PC-3 (cell line): ENCODE measurements at regions not wholly inside any gene's neighbourhood (a gene's known extent, or its start where the extent isn't known, plus 50 kb on each side); places are given as distances from the start of the nearest gene placed in this dataset.

Experiments
- ATAC-seq: fragments of 200-7000 bp; cut with Tn5 transposase; 2 replicates; pipeline ENCODE4 v1.9.1; 2020; ENCODE audit warnings: mild to moderate bottlenecking, moderate library complexity
- BruUV-seq: library from RNA; stranded (reverse); fragments of 400-500 nt; replicated peaks from 2 replicates; lab custom pipeline; 2021; lab: Mats Ljungman, UMichigan
- CTCF ChIA-PET: fragments of 300-600 bp; sonication (Branson Sonifier 250); formaldehyde crosslinking; loops from one replicate; lab custom pipeline; 2022; ENCODE audit warnings: antibody characterized with exemption; lab: Charles Lee
- POLR2A ChIA-PET: fragments of 300-600 bp; sonication (Branson Sonifier 250); formaldehyde crosslinking; loops from one replicate; lab custom pipeline; 2022; ENCODE audit warnings: antibody characterized with exemption; ENCODE audit not compliant: unreplicated experiment; lab: Charles Lee
- DNase-seq: peaks from one replicate; pipeline ENCODE4 v3.0.0-alpha.2; 2015
- H2AFZ ChIP-seq: fragments of 300-600 bp; sonication (generic); 2 replicates; pipeline ENCODE4 v1.6.0; 2016; ENCODE audit warnings: antibody characterized with exemption, low read length
- H3F3A ChIP-seq: fragments of 300-600 bp; sonication (generic); one replicate; pipeline ENCODE4 v1.6.0; 2017; ENCODE audit warnings: antibody characterized with exemption, low read length, control low read depth, mild to moderate bottlenecking; ENCODE audit not compliant: unreplicated experiment
- H3K27ac ChIP-seq: fragments of 300-600 bp; sonication (generic); 2 replicates; pipeline ENCODE4 v1.5.1; 2016; ENCODE audit warnings: mild to moderate bottlenecking, low read length
- H3K27me3 ChIP-seq: fragments of 300-600 bp; sonication (generic); 2 replicates; pipeline ENCODE4 v1.6.1; 2016; ENCODE audit warnings: low read length, mixed read lengths
- H3K36me3 ChIP-seq: fragments of 300-600 bp; sonication (generic); 2 replicates; pipeline ENCODE4 v1.6.1; 2016; ENCODE audit warnings: low read depth, mixed run types, low read length, mixed read lengths
- H3K4me1 ChIP-seq: fragments of 300-600 bp; sonication (generic); 2 replicates; pipeline ENCODE4 v1.5.1; 2016; ENCODE audit warnings: low read length; ENCODE audit not compliant: insufficient read depth
- H3K4me2 ChIP-seq: fragments of 300-600 bp; sonication (generic); 2 replicates; pipeline ENCODE4 v1.6.0; 2016; ENCODE audit warnings: low read length
- H3K4me3 ChIP-seq: fragments of 300-600 bp; sonication (generic); 2 replicates; pipeline ENCODE4 v1.5.1; 2016; ENCODE audit warnings: mild to moderate bottlenecking, low read length, mixed read lengths
- H3K79me2 ChIP-seq: fragments of 300-600 bp; sonication (generic); 2 replicates; pipeline ENCODE4 v1.6.1; 2017; ENCODE audit warnings: low read length, mixed read lengths
- H3K9ac ChIP-seq: fragments of 300-600 bp; sonication (generic); 2 replicates; pipeline ENCODE4 v1.6.0; 2016; ENCODE audit warnings: mild to moderate bottlenecking, low read length
- H3K9me2 ChIP-seq: fragments of 300-600 bp; sonication (generic); replicated peaks from 2 replicates; pipeline ENCODE4 v1.6.1; 2016; ENCODE audit warnings: mixed run types, low read length, mixed read lengths
- H3K9me3 ChIP-seq: fragments of 300-600 bp; sonication (generic); 2 replicates; pipeline ENCODE4 v1.6.1; 2016; ENCODE audit warnings: low read length, mixed read lengths
- H4K20me1 ChIP-seq: fragments of 300-600 bp; sonication (generic); 2 replicates; pipeline ENCODE4 v1.6.1; 2016; ENCODE audit warnings: low read length, mixed read lengths
- EZH2 ChIP-seq: fragments of 300-600 bp; sonication (generic); IDR thresholded peaks from one replicate; pipeline ENCODE4 v1.6.1; 2017; ENCODE audit warnings: antibody characterized with exemption, mild to moderate bottlenecking, low read length; ENCODE audit not compliant: unreplicated experiment
- EZH2phosphoT487 ChIP-seq: fragments of 300-600 bp; sonication (generic); IDR thresholded peaks from 2 replicates; pipeline ENCODE4 v1.6.1; 2018; ENCODE audit warnings: mild to moderate bottlenecking, antibody characterized with exemption, low read length, borderline replicate concordance
- intact Hi-C: fragments of 100-400 bp; cut with micrococcal nuclease; formaldehyde crosslinking; loops from 2 replicates; pipeline ENCODE4 v1.9.0; 2023
- TF ChIP-seq, protein P1 (sequence below): fragments of 300-600 bp; sonication (generic); conservative IDR thresholded peaks from 2 replicates; pipeline ENCODE4 v1.5.1; 2017; ENCODE audit warnings: antibody characterized with exemption, low read depth, mild to moderate bottlenecking, low read length

DNA sequence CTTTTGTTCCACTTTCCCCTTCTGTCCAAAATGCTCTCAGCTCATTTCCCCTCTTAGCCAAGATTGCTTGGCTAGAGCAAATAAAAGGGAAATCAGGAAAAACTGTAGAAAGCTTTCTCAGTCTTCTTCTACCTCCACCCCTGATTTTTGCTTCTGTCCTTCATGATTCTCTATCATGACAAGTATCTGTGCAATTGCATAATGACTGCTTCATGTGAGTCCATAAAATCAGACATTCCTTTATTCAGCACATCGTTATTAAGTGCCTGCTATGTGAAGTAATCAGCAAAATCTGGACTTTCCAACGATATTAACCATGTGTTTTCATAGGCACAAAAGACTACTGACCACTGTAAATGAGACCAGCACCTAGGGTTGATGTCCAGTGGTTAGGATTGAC, 321.5 kb upstream of the CBLB start:
- Histone ChIP-seq H3F3A (no peaks in the 10 kb centered on the region), H3K36me3 (no peaks in the 10 kb centered on the region), H4K20me1 (no peaks in the 10 kb centered on the region), H3K4me3 (no peak overlapping the region), H3K27ac (no peak overlapping the region), H3K4me1 (no peaks in the 10 kb centered on the region), H3K27me3 (no peaks in the 10 kb centered on the region), H3K9ac (no peak overlapping the region), H2AFZ (no peak overlapping the region), H3K4me2 (no peak overlapping the region), H3K9me2 (no peaks in the 10 kb centered on the region), H3K9me3 (no peaks in the 10 kb centered on the region), H3K79me2 (no peaks in the 10 kb centered on the region)
- CTCF ChIA-PET = no interaction called here
- POLR2A ChIA-PET = no interaction called here
- intact Hi-C loops = no loop called here
- ATAC-seq (no peak), DNase-seq (no peak)
- TF ChIP-seq EZH2phosphoT487 (no peak), EZH2 (no peak)
- TF ChIP-seq, protein P1, sequence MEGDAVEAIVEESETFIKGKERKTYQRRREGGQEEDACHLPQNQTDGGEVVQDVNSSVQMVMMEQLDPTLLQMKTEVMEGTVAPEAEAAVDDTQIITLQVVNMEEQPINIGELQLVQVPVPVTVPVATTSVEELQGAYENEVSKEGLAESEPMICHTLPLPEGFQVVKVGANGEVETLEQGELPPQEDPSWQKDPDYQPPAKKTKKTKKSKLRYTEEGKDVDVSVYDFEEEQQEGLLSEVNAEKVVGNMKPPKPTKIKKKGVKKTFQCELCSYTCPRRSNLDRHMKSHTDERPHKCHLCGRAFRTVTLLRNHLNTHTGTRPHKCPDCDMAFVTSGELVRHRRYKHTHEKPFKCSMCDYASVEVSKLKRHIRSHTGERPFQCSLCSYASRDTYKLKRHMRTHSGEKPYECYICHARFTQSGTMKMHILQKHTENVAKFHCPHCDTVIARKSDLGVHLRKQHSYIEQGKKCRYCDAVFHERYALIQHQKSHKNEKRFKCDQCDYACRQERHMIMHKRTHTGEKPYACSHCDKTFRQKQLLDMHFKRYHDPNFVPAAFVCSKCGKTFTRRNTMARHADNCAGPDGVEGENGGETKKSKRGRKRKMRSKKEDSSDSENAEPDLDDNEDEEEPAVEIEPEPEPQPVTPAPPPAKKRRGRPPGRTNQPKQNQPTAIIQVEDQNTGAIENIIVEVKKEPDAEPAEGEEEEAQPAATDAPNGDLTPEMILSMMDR = no peak
- no TSS peak for BruUV-seq

DNA sequence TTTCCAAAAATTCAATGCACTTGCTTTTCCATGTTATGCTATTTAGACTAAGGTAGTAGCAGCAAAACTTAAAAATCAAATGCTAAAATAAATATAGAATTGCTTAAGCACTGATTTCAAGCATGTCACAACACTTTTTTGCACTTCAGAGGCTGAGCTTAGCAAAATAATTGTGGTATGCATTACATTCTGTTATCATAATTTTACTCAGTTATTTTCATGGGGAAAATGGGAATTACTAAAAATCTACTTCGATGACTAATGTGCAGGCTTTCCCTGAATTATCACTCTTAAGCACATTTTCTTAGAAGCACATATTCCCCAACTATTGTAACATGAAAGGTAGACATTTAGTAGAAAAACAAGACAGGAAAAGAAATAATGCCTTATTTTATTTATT, 322.4 kb upstream of the CBLB start:
- TF ChIP-seq EZH2 (no peak), EZH2phosphoT487 (no peak)
- TF ChIP-seq, protein P1 = no peak
- DNase-seq = no peak
- no peak for ATAC-seq
- BruUV-seq = no TSS peak
- Histone ChIP-seq H3K9me2 (no peaks in the 10 kb centered on the region), H2AFZ (no peak overlapping the region), H3K4me2 (no peak overlapping the region), H3K36me3 (no peaks in the 10 kb centered on the region), H4K20me1 (no peaks in the 10 kb centered on the region), H3K4me3 (no peak overlapping the region), H3K27me3 (no peaks in the 10 kb centered on the region), H3K9ac (no peak overlapping the region), H3F3A (no peaks in the 10 kb centered on the region), H3K27ac (no peak overlapping the region), H3K9me3 (no peaks in the 10 kb centered on the region), H3K79me2 (no peaks in the 10 kb centered on the region), H3K4me1 (no peaks in the 10 kb centered on the region)
- POLR2A ChIA-PET = no interaction called here
- CTCF ChIA-PET = no interaction called here
- intact Hi-C loops = no loop called here

DNA sequence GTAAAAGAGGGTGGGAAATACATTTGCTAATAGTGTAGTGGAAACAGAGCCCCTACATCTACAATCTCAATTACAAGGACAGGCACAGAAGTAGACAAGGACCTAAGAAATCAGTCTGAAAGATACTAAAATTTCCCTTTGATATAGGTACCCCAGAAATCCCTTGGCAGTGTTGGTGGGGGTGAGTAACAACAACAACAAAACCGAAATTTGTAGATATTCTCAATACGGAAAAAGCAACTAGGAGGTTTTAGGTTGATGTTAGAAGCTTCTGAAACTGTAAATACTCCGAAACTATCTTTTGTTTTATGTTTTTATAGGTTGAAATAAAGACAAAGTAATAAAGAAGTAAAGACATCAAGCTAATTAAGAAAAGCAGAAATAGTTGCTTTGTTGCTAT, 323.1 kb upstream of the CBLB start:
- TF ChIP-seq EZH2phosphoT487 = no peak
- TF ChIP-seq EZH2 = no peak
- TF ChIP-seq, protein P1 = no peak
- Histone ChIP-seq H3K9me2 (no peaks in the 10 kb centered on the region), H3F3A (no peaks in the 10 kb centered on the region), H3K4me3 (no peak overlapping the region), H3K27ac (no peak overlapping the region), H3K27me3 (no peaks in the 10 kb centered on the region), H2AFZ (no peak overlapping the region), H3K9ac (no peak overlapping the region), H3K4me1 (no peaks in the 10 kb centered on the region), H3K4me2 (no peak overlapping the region), H3K79me2 (no peaks in the 10 kb centered on the region), H3K9me3 (no peaks in the 10 kb centered on the region), H3K36me3 (no peaks in the 10 kb centered on the region), H4K20me1 (no peaks in the 10 kb centered on the region)
- POLR2A ChIA-PET = no interaction called here
- BruUV-seq = no TSS peak
- intact Hi-C loops = no loop called here
- no peak for DNase-seq
- CTCF ChIA-PET = no interaction called here
- ATAC-seq = no peak
